B cell (primary cell): ENCODE measurements at regions not wholly inside any gene's neighbourhood (a gene's known extent, or its start where the extent isn't known, plus 50 kb on each side); places are given as distances from the start of the nearest gene placed in this dataset.

Experiments used
- EZH2 ChIP-seq: IDR thresholded peaks from 2 replicates; pipeline ENCODE4 v1.6.1; 2012; ENCODE audit warnings: borderline replicate concordance, low read depth, mild to moderate bottlenecking, moderate library complexity, low read length; ENCODE audit not compliant: insufficient read depth, poor library complexity, severe bottlenecking
- TF ChIP-seq, protein P1 (sequence below): fragments of 200-600 bp; IDR thresholded peaks from one replicate; pipeline ENCODE4 v1.8.0; 2022; ENCODE audit warnings: antibody characterized with exemption, mild to moderate bottlenecking

DNA sequence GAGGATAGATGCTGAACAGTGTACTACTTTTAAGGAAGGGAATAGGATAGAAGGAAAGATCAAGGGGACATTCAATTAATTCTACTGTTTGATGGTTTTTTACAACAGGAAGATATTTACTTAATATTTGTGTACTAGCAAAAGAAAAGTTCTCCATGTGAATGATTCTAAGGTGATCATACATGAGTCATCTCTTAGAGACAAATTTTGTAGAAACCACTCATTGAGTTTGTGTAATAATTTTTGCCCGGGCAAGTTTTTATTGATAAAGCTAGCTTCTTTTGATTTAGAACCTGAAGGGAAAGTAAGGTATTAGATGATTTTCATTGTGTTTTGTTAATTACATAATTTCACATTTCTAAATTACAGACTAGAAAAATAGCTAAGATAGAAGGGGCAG is 172.8 kb upstream of the PSMD7 start:
- TF ChIP-seq, protein P1, sequence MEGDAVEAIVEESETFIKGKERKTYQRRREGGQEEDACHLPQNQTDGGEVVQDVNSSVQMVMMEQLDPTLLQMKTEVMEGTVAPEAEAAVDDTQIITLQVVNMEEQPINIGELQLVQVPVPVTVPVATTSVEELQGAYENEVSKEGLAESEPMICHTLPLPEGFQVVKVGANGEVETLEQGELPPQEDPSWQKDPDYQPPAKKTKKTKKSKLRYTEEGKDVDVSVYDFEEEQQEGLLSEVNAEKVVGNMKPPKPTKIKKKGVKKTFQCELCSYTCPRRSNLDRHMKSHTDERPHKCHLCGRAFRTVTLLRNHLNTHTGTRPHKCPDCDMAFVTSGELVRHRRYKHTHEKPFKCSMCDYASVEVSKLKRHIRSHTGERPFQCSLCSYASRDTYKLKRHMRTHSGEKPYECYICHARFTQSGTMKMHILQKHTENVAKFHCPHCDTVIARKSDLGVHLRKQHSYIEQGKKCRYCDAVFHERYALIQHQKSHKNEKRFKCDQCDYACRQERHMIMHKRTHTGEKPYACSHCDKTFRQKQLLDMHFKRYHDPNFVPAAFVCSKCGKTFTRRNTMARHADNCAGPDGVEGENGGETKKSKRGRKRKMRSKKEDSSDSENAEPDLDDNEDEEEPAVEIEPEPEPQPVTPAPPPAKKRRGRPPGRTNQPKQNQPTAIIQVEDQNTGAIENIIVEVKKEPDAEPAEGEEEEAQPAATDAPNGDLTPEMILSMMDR, result no peak
- TF ChIP-seq EZH2, result no peak
